H9 (cell line): ENCODE measurements at regions not wholly inside any gene's neighbourhood (a gene's known extent, or its start where the extent isn't known, plus 50 kb on each side); places are given as distances from the start of the nearest gene placed in this dataset.

Experiments
- DNase-seq: peaks from one replicate; pipeline ENCODE4 v3.0.0-alpha.2; 2017
- H2AFZ ChIP-seq: one replicate; pipeline ENCODE4 v1.6.1; 2013; ENCODE audit warnings: mild to moderate bottlenecking, low read length, control low read depth, moderate library complexity
- H2AK5ac ChIP-seq: 2 replicates; pipeline ENCODE4 v1.6.1; 2013; ENCODE audit warnings: low read length, control low read depth, mixed read lengths; ENCODE audit not compliant: insufficient read length
- H2BK120ac ChIP-seq: one replicate; pipeline ENCODE4 v1.6.1; 2013; ENCODE audit warnings: low read depth, mild to moderate bottlenecking, low read length, control low read depth, inconsistent platforms; ENCODE audit not compliant: poor library complexity, severe bottlenecking
- H2BK12ac ChIP-seq: 2 replicates; pipeline ENCODE4 v1.6.1; 2013; ENCODE audit warnings: low read length, control low read depth, mixed read lengths, low read depth; ENCODE audit not compliant: insufficient read length
- H2BK15ac ChIP-seq: 2 replicates; pipeline ENCODE4 v1.6.1; 2013; ENCODE audit warnings: low read depth, low read length, control low read depth
- H2BK20ac ChIP-seq: one replicate; pipeline ENCODE4 v1.6.1; 2013; ENCODE audit warnings: low read depth, mild to moderate bottlenecking, low read length, control low read depth, inconsistent platforms; ENCODE audit not compliant: poor library complexity, severe bottlenecking
- H2BK5ac ChIP-seq: 2 replicates; pipeline ENCODE4 v1.6.1; 2013; ENCODE audit warnings: low read length, control low read depth, mixed read lengths; ENCODE audit not compliant: insufficient read length
- H3K14ac ChIP-seq: 2 replicates; pipeline ENCODE4 v1.6.1; 2013; ENCODE audit warnings: low read length, control low read depth; ENCODE audit not compliant: insufficient read depth
- H3K18ac ChIP-seq: 2 replicates; pipeline ENCODE4 v1.6.1; 2013; ENCODE audit warnings: low read depth, mild to moderate bottlenecking, mixed read lengths, low read length, control low read depth; ENCODE audit not compliant: insufficient read length
- H3K23ac ChIP-seq: 2 replicates; pipeline ENCODE4 v1.6.1; 2013; ENCODE audit warnings: low read length, control low read depth, mixed read lengths, low read depth; ENCODE audit not compliant: insufficient read length
- H3K23me2 ChIP-seq: 2 replicates; pipeline ENCODE4 v1.6.1; 2013; ENCODE audit warnings: low read depth, mild to moderate bottlenecking, mixed read lengths, low read length, control low read depth; ENCODE audit not compliant: insufficient read length, poor library complexity, severe bottlenecking
- H3K27ac ChIP-seq: 2 replicates; pipeline ENCODE4 v1.5.1; 2013; ENCODE audit warnings: low read length, control low read depth, mixed read lengths, low read depth; ENCODE audit not compliant: insufficient read length
- H3K27me3 ChIP-seq: 2 replicates; pipeline ENCODE4 v1.6.1; 2013; ENCODE audit warnings: low read length, control low read depth, inconsistent platforms; ENCODE audit not compliant: insufficient read depth
- H3K4ac ChIP-seq: 2 replicates; pipeline ENCODE4 v1.6.1; 2013; ENCODE audit warnings: low read depth, mild to moderate bottlenecking, control low read depth, inconsistent platforms, low read length, moderate library complexity
- H3K4me1 ChIP-seq: 2 replicates; pipeline ENCODE4 v1.6.1; 2013; ENCODE audit warnings: low read length, control low read depth, inconsistent platforms; ENCODE audit not compliant: insufficient read depth
- H3K4me2 ChIP-seq: 2 replicates; pipeline ENCODE4 v1.6.1; 2013; ENCODE audit warnings: low read length, control low read depth, mixed read lengths; ENCODE audit not compliant: insufficient read length, insufficient read depth
- H3K56ac ChIP-seq: 2 replicates; pipeline ENCODE4 v1.6.1; 2013; ENCODE audit warnings: low read depth, mild to moderate bottlenecking, mixed read lengths, low read length, control low read depth; ENCODE audit not compliant: insufficient read length
- H3K79me1 ChIP-seq: 2 replicates; pipeline ENCODE4 v1.6.1; 2013; ENCODE audit warnings: low read depth, mild to moderate bottlenecking, moderate library complexity, low read length, control low read depth, inconsistent platforms; ENCODE audit not compliant: insufficient read depth, poor library complexity, severe bottlenecking
- H3K79me2 ChIP-seq: 2 replicates; pipeline ENCODE4 v1.6.1; 2013; ENCODE audit warnings: low read length, control low read depth, inconsistent platforms; ENCODE audit not compliant: insufficient read depth
- H3K9ac ChIP-seq: 2 replicates; pipeline ENCODE4 v1.6.1; 2013; ENCODE audit warnings: low read length, control low read depth, mixed read lengths; ENCODE audit not compliant: insufficient read length; ENCODE audit errors: extremely low read depth
- H3K9me3 ChIP-seq: one replicate; pipeline ENCODE4 v1.6.1; 2013; ENCODE audit warnings: low read depth, low read length, inconsistent platforms; ENCODE audit not compliant: control insufficient read depth
- H3T11ph ChIP-seq: one replicate; pipeline ENCODE4 v1.6.1; 2013; ENCODE audit warnings: mild to moderate bottlenecking, low read length, control low read depth, inconsistent platforms
- H4K20me1 ChIP-seq: one replicate; pipeline ENCODE4 v1.6.1; 2013; ENCODE audit not compliant: control insufficient read depth, insufficient read length, insufficient read depth
- H4K5ac ChIP-seq: 2 replicates; pipeline ENCODE4 v1.6.1; 2013; ENCODE audit warnings: low read depth, mild to moderate bottlenecking, mixed read lengths, low read length, control low read depth; ENCODE audit not compliant: insufficient read length
- H4K8ac ChIP-seq: replicated peaks from 2 replicates; pipeline ENCODE4 v1.6.1; 2013; ENCODE audit warnings: low read length, control low read depth, mixed read lengths, low read depth; ENCODE audit not compliant: insufficient read length
- H4K91ac ChIP-seq: 2 replicates; pipeline ENCODE4 v1.6.1; 2013; ENCODE audit warnings: low read depth, mild to moderate bottlenecking, moderate library complexity, mixed read lengths, low read length, control low read depth; ENCODE audit not compliant: insufficient read length
- H3K27ac Mint-ChIP-seq, 3 experiments: 2 replicates in 2 of 3; 3 replicates in 1 of 3; pipeline ENCODE4 v1.8.0; 2020 to 2021; ENCODE audit warnings: mixed read lengths in 3 of 3, mild to moderate bottlenecking in 1 of 3, moderate library complexity in 1 of 3
- H3K27me3 Mint-ChIP-seq: 2 replicates; pipeline ENCODE4 v1.8.0; 2021; ENCODE audit warnings: low read depth, mild to moderate bottlenecking, moderate library complexity, mixed read lengths
- H3K36me3 Mint-ChIP-seq, 3 experiments: 2 replicates in 2 of 3; 3 replicates in 1 of 3; pipeline ENCODE4 v1.8.0; 2020 to 2021; ENCODE audit warnings: low read depth in 3 of 3, mixed read lengths in 3 of 3; ENCODE audit not compliant: insufficient read depth in 1 of 3
- H3K4me1 Mint-ChIP-seq, 2 experiments: 2 replicates each; pipeline ENCODE4 v1.8.0; 2020; ENCODE audit warnings: mixed read lengths in 2 of 2
- H3K4me3 Mint-ChIP-seq, 2 experiments: 2 replicates in 1 of 2; 3 replicates in 1 of 2; pipeline ENCODE4 v1.8.0; 2020 to 2021; ENCODE audit warnings: mild to moderate bottlenecking in 2 of 2, mixed read lengths in 2 of 2, moderate library complexity in 1 of 2
- H3K9me3 Mint-ChIP-seq, 2 experiments: 2 replicates in 1 of 2; 3 replicates in 1 of 2; pipeline ENCODE4 v1.8.0; 2020; ENCODE audit warnings: mild to moderate bottlenecking in 2 of 2, mixed read lengths in 2 of 2, moderate library complexity in 1 of 2
- WGBS: extraction: QIAGEN DNeasy Blood & Tissue Kit; methylation state at CpG from one replicate; pipeline ENCODE4 v1.1.7; 2013; ENCODE audit warnings: missing lambda C conversion rate, low lambda C conversion rate, mixed read lengths; ENCODE audit not compliant: insufficient read length; ENCODE audit errors: extremely low coverage; 5-methylcytosine and 5-hydroxymethylcytosine counted together
- TF ChIP-seq, protein P1 (sequence below): fragments of 200-600 bp; sonication (generic); conservative IDR thresholded peaks from 3 replicates; pipeline ENCODE4 v1.8.0; 2021; ENCODE audit warnings: antibody characterized with exemption, mild to moderate bottlenecking

- Histone ChIP-seq H3K27me3 (no peaks in the 10 kb centered on the region), H3K23ac (no peak overlapping the region), H2BK12ac (no peak overlapping the region), H2BK120ac (no peak overlapping the region), H2BK15ac (no peak overlapping the region), H3K9me3 (no peaks in the 10 kb centered on the region), H3K23me2 (no peaks in the 10 kb centered on the region), H3K27ac (no peak overlapping the region), H3K9ac (no peak overlapping the region), H3T11ph (no peak overlapping the region), H2BK5ac (no peak overlapping the region), H3K14ac (no peak overlapping the region), H3K18ac (no peak overlapping the region), H4K5ac (no peak overlapping the region), H4K8ac (no peak overlapping the region), H3K4me2 (no peak overlapping the region), H4K20me1 (no peaks in the 10 kb centered on the region), H3K79me2 (no peaks in the 10 kb centered on the region), H2AK5ac (no peak overlapping the region), H4K91ac (no peak overlapping the region), H2BK20ac (no peak overlapping the region), H3K79me1 (no peaks in the 10 kb centered on the region), H3K56ac (no peak overlapping the region), H3K4me1 (no peaks in the 10 kb centered on the region), H3K4ac (no peak overlapping the region), H2AFZ (no peak overlapping the region)
- no CpG with 5 or more reads among the region's 1 CpG for WGBS
- DNase-seq = no peak
- Mint-ChIP-seq H3K36me3 (peaks cover 8 to 10% (median 9%) of the 10 kb centered on the region in 3 experiments; a peak in 3 of 7 replicates), H3K4me3 (no peak overlapping the region), H3K27ac (no peak overlapping the region), H3K9me3 (peaks cover 16 to 21% of the 10 kb centered on the region in 2 experiments), H3K27me3 (no peaks in the 10 kb centered on the region), H3K4me1 (no peaks in the 10 kb centered on the region)
- TF ChIP-seq, protein P1, sequence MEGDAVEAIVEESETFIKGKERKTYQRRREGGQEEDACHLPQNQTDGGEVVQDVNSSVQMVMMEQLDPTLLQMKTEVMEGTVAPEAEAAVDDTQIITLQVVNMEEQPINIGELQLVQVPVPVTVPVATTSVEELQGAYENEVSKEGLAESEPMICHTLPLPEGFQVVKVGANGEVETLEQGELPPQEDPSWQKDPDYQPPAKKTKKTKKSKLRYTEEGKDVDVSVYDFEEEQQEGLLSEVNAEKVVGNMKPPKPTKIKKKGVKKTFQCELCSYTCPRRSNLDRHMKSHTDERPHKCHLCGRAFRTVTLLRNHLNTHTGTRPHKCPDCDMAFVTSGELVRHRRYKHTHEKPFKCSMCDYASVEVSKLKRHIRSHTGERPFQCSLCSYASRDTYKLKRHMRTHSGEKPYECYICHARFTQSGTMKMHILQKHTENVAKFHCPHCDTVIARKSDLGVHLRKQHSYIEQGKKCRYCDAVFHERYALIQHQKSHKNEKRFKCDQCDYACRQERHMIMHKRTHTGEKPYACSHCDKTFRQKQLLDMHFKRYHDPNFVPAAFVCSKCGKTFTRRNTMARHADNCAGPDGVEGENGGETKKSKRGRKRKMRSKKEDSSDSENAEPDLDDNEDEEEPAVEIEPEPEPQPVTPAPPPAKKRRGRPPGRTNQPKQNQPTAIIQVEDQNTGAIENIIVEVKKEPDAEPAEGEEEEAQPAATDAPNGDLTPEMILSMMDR = peak; percentile 73
These were observed 288.5 kb downstream of the VGLL3 start for GRCh38 chr3:86702381-86702958.
